Naive thymus-derived CD8-positive, alpha-beta T cell (primary cell): ENCODE measurements at regions not wholly inside any gene's neighbourhood (a gene's known extent, or its start where the extent isn't known, plus 50 kb on each side); places are given as distances from the start of the nearest gene placed in this dataset.
"Not testable (repeated sequence)": the region's sequence is repeated elsewhere in the genome, so short reads cannot be mapped to it uniquely, and the experiment has no call there.

Experiments
- ATAC-seq, 2 donors: fragments of 150-1000 bp; cut with Tn5 transposase in 1 of 2; sonication (Bioruptor Pico), chemical (Tn5 transposase) in 1 of 2; 1 replicate in 1 of 2; 2 replicates in 1 of 2; pipeline ENCODE4 v1.10.0; 2021; ENCODE audit warnings: mild to moderate bottlenecking in 2 of 2, moderate library complexity in 2 of 2
- POLR2A ChIA-PET: fragments of 350-600 bp; sonication (Branson Sonifier 250); formaldehyde crosslinking; loops from one replicate; lab custom pipeline; 2021; ENCODE audit warnings: antibody characterized with exemption; lab: Charles Lee
- DNase-seq, 10 donors: peaks; one replicate each; pipeline versions ENCODE4 v3.0.0 to v3.0.0-alpha.2; 2020 to 2022
- H3K27ac Mint-ChIP-seq, 10 donors: one replicate each; pipeline ENCODE4 v1.8.0; 2020 to 2022; ENCODE audit warnings: mild to moderate bottlenecking in 10 of 10, mixed read lengths in 10 of 10, moderate library complexity in 4 of 10, inconsistent platforms in 1 of 10
- H3K27me3 Mint-ChIP-seq, 5 donors: one replicate each; pipeline ENCODE4 v1.8.0; 2021 to 2022; ENCODE audit warnings: mixed read lengths in 5 of 5
- H3K36me3 Mint-ChIP-seq, 3 donors: one replicate each; pipeline ENCODE4 v1.8.0; 2020 to 2022; ENCODE audit warnings: mixed read lengths in 3 of 3, mild to moderate bottlenecking in 2 of 3, inconsistent platforms in 1 of 3
- H3K4me1 Mint-ChIP-seq, 4 donors: one replicate each; pipeline ENCODE4 v1.8.0; 2021 to 2022; ENCODE audit warnings: mixed read lengths in 4 of 4
- H3K4me3 Mint-ChIP-seq, 10 donors: one replicate each; pipeline ENCODE4 v1.8.0; 2020 to 2022; ENCODE audit warnings: mild to moderate bottlenecking in 10 of 10, mixed read lengths in 10 of 10, moderate library complexity in 6 of 10, inconsistent platforms in 1 of 10
- H3K9me3 Mint-ChIP-seq, 9 donors: one replicate each; pipeline ENCODE4 v1.8.0; 2020 to 2022; ENCODE audit warnings: mixed read lengths in 9 of 9, mild to moderate bottlenecking in 3 of 9, inconsistent platforms in 1 of 9, moderate library complexity in 1 of 9

DNA sequence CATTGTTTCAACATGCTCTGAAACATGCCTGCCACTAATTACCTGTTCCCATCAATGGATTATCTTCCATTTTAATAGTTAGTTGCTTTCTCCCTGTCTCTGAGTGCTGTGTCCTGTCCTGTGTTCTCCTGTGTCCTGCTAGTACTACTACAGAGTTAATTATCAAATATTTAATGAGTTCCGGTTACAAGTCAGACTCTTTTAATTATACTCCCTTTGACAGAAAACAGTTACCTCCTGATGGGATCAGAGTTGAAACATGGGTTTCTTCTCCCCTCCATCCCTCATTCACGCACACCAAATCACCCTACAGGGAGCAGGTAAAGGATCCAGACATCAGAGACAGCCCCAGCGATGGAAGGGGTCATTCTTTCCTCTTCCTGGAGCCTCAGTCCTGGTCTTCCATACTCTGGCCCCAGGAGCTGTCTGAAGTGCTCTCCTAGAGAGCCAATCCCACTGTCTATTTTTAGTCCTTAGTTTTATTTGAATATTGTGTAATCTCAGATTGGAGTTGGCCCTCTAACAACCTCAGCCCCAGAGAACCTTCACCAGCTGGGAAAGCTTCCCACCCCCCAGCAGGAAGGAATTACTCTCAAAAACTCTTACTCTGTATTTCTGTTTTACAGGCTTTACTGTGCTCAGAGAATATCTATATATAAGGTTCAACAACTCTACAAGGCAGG lies 137.0 kb upstream of the C2CD4B start:
- peaks cover 4 to 8% (median 7%) of the 10 kb centered on the region in 4 donors for H3K4me1 Mint-ChIP-seq
- H3K4me3 Mint-ChIP-seq: no peak overlapping the region
- no peaks in the 10 kb centered on the region for H3K36me3 Mint-ChIP-seq
- H3K27ac Mint-ChIP-seq: no peak overlapping the region
- DNase-seq (no peak), ATAC-seq (no peak)
- no peaks in the 10 kb centered on the region for H3K9me3 Mint-ChIP-seq
- H3K27me3 Mint-ChIP-seq: peaks cover 10 to 22% (median 21%) of the 10 kb centered on the region in 5 donors
- POLR2A ChIA-PET: no interaction called here

DNA sequence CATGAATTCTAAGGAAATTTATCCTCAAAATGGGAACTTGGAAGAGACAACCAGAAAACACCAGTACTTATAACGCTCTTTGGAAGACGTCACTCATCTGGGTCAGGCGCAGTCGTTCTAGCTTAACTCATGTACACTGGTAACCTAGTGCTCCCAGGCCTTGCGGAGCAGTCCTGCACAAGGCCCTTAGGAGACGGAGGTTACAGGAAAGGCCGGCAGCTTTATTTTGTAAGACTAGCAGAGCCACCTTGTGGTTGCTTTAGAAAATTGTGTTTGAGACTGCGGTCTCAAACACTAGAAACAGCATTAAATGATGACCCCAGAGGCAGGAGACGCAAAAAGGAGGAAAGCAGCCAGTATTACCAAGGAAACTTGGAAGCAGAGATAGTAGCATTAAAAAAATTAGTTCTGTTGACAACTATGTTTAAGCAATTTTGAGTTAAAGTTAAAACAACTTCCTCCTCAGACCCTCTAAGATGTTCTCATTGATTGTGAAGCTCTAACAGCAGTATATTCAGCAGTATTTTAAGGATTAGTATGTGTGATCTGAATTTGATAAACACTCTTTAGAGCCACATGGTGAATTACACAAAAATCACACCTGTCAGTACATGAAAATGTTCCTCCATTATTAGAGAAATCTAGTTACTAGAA lies 141.9 kb upstream of the C2CD4B start:
- ATAC-seq (no peak), DNase-seq (no peak)
- H3K4me3 Mint-ChIP-seq: peak overlapping the region in 4 of 10 donors; percentile 5 to 62 (median 47)

DNA sequence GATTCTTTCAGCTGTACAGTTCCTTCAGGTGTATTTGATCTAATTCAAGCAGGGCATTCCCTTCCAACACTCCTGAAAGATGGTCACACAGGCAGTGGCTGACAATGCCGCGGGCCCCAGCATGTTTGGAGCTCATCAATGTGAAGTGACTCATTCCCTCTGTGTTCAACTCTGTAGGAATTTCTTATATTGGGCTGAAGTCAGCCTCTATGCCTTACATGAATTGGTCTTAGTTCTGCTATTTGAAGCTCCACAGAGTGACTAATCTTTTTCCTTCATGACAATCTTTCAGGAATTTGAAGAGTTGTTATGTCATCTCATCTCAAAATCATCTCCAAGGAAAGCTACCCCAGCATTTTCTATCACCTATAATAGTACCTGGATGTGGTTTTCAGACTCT lies 142.5 kb upstream of the C2CD4B start:
- Mint-ChIP-seq H3K27ac (peak overlapping the region in 1 of 10 donors; percentile 42), H3K27me3 (peaks cover 19 to 62% (median 28%) of the 10 kb centered on the region in 5 donors), H3K4me1 (peaks cover 4 to 9% (median 7%) of the 10 kb centered on the region in 4 donors), H3K36me3 (peaks cover 0 to 8% (median 0%) of the 10 kb centered on the region in 3 donors), H3K4me3 (no peak overlapping the region), H3K9me3 (peaks cover 0 to 16% (median 7%) of the 10 kb centered on the region in 9 donors)
- DNase-seq (no peak), ATAC-seq (no peak)
- POLR2A ChIA-PET: no interaction called here

More for the DNA sequence above, 141.9 kb upstream of the C2CD4B start:
- Mint-ChIP-seq H3K4me1 (peaks cover 4 to 9% (median 7%) of the 10 kb centered on the region in 4 donors), H3K9me3 (peaks cover 0 to 10% (median 3%) of the 10 kb centered on the region in 9 donors), H3K27ac (no peak overlapping the region), H3K36me3 (peaks cover 0 to 2% (median 0%) of the 10 kb centered on the region in 3 donors), H3K27me3 (peaks cover 15 to 56% (median 23%) of the 10 kb centered on the region in 5 donors)
- POLR2A ChIA-PET: no interaction called here

DNA sequence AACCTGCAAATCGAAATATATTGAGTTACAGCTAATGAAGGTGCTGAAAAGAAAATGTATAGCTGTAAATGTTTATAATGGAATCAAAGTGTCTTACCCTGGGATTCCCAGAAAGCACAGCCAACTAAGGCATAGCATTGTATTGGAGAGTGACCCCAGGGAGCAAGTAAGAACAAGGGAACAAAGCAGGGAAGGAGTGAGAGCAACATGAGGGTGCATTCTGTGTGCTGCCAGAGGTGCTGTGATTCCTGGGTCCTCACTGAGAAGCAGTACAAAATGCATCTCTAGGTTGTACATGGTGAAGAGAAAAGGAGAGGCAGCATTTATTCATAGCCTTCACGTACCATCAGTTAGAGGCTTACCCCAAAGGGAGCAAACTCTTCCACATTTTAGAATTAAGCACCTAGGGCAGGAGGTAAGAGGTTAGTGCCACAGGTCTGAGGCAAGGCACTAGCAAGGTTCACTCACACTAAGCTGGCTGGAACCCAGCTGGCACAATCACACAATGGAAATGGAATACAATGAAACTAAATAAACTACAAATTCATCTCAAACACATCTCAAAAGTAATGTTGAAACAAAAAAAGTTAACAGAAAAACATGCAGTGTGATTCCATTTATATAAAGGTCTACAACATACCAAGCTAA lies 151.5 kb upstream of the C2CD4B start:
- no peak overlapping the region for H3K4me3 Mint-ChIP-seq
- no peak for ATAC-seq
- peaks cover 0 to 9% (median 0%) of the 10 kb centered on the region in 3 donors for H3K36me3 Mint-ChIP-seq
- H3K4me1 Mint-ChIP-seq: no peaks in the 10 kb centered on the region
- DNase-seq: no peak
- H3K9me3 Mint-ChIP-seq: peaks cover 0 to 14% (median 6%) of the 10 kb centered on the region in 9 donors
- H3K27ac Mint-ChIP-seq: no peak overlapping the region
- POLR2A ChIA-PET: no interaction called here
- H3K27me3 Mint-ChIP-seq: peaks cover 18 to 46% (median 23%) of the 10 kb centered on the region in 5 donors

DNA sequence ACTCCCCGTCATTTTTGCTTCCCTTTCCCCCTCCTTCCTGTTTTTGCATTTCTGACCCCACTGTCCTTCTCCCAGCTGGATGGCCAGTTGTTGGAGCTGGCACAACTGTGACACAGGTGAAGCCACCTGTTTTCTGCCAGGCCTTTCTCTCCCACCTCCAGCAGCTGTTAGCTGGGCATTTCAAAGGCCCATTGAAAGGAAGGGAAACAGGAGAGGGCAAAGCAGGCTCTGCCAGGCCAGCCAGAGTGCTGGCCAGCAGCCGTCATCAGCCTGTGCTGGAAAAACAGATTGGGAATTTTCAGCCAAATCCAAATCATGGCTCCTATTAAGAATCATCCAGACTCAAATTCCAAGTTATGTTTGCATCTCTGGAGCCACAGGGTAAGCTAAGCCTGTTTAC lies 155.2 kb upstream of the C2CD4B start:
- DNase-seq (no peak), ATAC-seq (no peak)
- POLR2A ChIA-PET: no interaction called here
- Mint-ChIP-seq H3K4me1 (no peaks in the 10 kb centered on the region), H3K36me3 (no peaks in the 10 kb centered on the region), H3K9me3 (no peaks in the 10 kb centered on the region), H3K27me3 (peaks cover 3 to 30% (median 9%) of the 10 kb centered on the region in 5 donors), H3K4me3 (peak overlapping the region in 1 of 10 donors; percentile 51), H3K27ac (no peak overlapping the region)

DNA sequence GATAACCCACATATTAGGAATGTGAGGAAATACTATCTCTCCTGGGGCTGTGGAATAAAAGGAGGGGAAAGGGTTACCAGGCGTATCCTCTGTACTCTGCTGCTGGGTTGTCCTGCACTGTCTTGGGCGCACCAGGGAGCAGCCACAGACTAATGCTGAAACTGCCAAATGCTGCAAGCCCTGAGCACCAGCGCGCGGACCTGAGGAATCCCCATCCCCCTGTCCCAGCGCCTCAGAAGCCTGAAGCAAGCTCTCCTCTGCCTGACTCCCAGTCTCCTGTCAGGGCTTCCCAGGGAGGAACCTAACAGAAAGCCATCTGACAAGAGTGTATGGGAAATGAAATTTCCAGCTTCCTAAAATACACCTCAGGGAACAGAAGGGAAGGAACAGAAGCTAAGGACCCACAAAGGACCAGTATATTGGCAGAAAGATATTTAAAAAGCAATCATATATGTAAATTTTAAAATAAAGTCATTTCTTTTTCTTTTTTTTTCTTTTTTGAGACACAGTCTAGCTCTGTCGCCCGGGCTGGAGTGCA lies 158.3 kb upstream of the C2CD4B start:
- Mint-ChIP-seq H3K36me3 (no peaks in the 10 kb centered on the region), H3K27me3 (peaks cover 1 to 30% (median 5%) of the 10 kb centered on the region in 5 donors), H3K4me3 (no peak overlapping the region), H3K4me1 (no peaks in the 10 kb centered on the region), H3K9me3 (no peaks in the 10 kb centered on the region), H3K27ac (no peak overlapping the region)
- POLR2A ChIA-PET: no interaction called here
- no peak for ATAC-seq
- no peak for DNase-seq

DNA sequence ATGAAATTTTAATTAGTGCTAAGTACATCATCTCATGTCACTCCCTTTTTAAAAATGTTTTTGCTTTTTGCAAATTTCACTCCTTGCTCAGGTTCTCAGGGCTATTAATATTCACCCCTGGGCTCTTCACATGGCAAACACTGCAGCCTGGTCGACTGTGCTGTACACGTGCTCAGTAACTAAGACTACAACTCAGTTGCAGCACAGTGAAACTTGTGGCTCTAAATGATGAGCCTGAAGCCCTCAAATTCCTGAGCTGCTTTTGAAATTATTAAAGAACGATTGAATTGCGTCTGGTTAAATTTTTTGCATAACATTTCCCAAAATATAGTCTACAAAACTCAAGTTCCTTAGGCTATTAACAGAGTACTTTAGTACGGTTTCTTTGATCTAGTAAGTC lies 159.3 kb upstream of the C2CD4B start:
- Mint-ChIP-seq H3K4me1 (no peaks in the 10 kb centered on the region), H3K4me3 (no peak overlapping the region), H3K27ac (no peak overlapping the region), H3K9me3 (no peaks in the 10 kb centered on the region), H3K36me3 (no peaks in the 10 kb centered on the region), H3K27me3 (peaks cover 0 to 23% (median 5%) of the 10 kb centered on the region in 5 donors)
- no peak for ATAC-seq
- POLR2A ChIA-PET: no interaction called here
- no peak for DNase-seq

DNA sequence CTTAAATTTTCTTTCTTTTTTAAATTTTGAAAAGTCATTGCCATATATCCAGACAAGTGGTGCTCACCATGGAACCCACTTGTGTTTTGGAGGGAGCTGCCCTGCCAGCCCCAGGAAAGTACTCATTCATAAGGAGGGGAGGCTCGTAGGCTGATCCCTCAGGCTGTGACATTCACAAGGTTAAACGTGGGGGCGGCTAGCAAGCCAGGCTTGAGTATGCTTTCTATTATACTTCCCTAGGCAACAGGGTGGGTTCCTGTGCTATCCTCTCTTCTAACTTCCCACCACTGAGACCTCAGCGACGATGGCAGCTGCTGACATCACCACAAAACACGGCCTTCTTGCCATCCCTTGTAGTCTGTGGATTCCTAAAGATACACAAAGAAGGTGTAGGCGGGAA lies 160.5 kb upstream of the C2CD4B start:
- no peak overlapping the region for H3K4me3 Mint-ChIP-seq

DNA sequence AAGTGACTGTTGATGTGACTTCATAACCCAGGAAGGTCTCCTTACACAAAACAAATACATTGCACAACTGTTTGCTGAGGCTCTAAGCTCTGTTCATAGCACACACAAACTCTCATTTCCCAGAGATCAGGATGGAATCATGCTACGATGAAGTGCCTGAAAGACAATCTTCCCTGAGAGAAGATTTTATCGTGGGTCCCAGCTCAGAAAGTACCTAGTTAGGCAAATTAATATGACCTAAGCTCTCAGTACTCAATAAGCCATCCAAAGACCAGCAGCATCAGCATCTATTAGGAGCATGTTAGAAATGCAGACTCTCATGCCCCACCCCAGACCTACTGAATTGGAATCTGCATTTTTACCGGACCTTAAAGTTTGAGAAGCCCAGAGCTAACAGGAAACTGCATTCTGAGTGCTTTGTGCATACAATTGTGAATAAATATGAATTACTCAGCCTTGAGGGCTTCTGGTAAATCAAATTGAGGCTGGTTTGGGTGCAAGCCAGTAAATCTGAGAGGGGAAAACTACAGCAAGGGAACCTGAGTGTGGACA lies 161.5 kb upstream of the C2CD4B start:
- no peak overlapping the region for H3K4me3 Mint-ChIP-seq
- ATAC-seq: no peak
- H3K9me3 Mint-ChIP-seq: no peaks in the 10 kb centered on the region
- no peak overlapping the region for H3K27ac Mint-ChIP-seq
- peaks cover 0 to 11% (median 2%) of the 10 kb centered on the region in 5 donors for H3K27me3 Mint-ChIP-seq
- no peak for DNase-seq
- H3K4me1 Mint-ChIP-seq: no peaks in the 10 kb centered on the region
- POLR2A ChIA-PET: no interaction called here
- no peaks in the 10 kb centered on the region for H3K36me3 Mint-ChIP-seq

More for the DNA sequence above, 160.5 kb upstream of the C2CD4B start:
- Mint-ChIP-seq H3K9me3 (no peaks in the 10 kb centered on the region), H3K27me3 (peaks cover 0 to 11% (median 2%) of the 10 kb centered on the region in 5 donors), H3K27ac (no peak overlapping the region), H3K4me1 (no peaks in the 10 kb centered on the region), H3K36me3 (no peaks in the 10 kb centered on the region)
- POLR2A ChIA-PET: no interaction called here
- ATAC-seq (no peak), DNase-seq (no peak)

DNA sequence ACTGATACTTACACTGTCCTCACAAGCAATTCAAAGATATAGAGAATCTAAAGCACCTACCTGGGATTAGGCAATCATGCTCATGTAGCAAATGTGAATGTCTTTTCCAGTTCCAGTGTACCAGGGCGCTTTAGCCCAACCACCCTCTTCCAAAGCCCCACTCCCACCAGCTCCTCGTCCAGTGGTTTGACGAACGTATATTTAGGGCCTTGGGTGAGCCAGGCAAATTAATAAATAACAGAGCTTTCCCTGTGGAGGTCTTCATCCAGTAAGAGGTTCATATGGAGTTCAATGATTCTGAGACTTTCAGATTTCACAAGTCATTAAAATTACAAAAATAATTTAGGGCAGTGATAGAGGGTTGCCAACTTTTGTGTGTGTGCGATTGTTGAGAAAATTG lies 162.3 kb upstream of the C2CD4B start:
- DNase-seq (no peak), ATAC-seq (no peak)
- H3K4me3 Mint-ChIP-seq: no peak overlapping the region
- no peaks in the 10 kb centered on the region for H3K9me3 Mint-ChIP-seq
- peaks cover 0 to 9% (median 0%) of the 10 kb centered on the region in 5 donors for H3K27me3 Mint-ChIP-seq
- POLR2A ChIA-PET: no interaction called here
- H3K36me3 Mint-ChIP-seq: no peaks in the 10 kb centered on the region
- H3K4me1 Mint-ChIP-seq: no peaks in the 10 kb centered on the region
- no peak overlapping the region for H3K27ac Mint-ChIP-seq

DNA sequence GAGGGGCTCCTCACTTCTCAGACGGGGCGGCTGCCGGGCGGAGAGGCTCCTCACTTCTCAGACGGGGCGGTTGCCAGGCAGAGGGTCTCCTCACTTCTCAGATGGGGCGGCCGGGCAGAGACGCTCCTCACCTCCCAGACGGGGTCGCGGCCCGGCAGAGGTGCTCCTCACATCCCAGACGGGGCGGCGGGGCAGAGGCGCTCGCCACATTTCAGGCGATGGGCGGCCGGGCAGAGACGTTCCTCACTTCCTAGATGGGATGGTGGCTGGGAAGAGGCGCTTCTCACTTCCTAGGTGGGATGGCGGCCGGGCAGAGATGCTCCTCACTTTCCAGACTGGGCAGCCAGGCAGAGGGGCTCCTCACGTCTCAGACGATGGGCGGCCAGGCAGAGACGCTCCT lies 167.4 kb upstream of the C2CD4B start:
- H3K4me1 Mint-ChIP-seq, H3K4me3 Mint-ChIP-seq, DNase-seq, H3K27me3 Mint-ChIP-seq, H3K27ac Mint-ChIP-seq, POLR2A ChIA-PET, H3K9me3 Mint-ChIP-seq, H3K36me3 Mint-ChIP-seq, ATAC-seq: not testable (repeated sequence)

DNA sequence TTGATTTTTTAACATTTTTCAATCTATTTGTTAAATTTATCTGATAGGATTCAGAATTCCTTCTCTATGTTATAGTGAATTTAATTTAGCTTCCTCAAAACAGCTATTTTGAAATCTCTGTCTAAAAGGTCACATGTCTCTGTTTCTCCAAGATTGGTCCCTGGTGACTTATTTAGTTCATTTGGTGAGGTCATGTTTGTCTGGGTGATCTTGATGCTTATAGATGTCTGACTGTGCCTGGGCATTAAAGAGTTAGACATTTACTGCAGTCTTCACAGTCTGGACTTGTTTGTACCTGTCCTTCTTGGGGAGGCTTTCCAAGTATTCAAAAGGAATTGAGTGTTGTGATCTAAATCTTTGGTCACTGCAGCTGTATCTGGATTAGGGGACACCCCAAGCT lies 169.5 kb upstream of the C2CD4B start:
- no peak overlapping the region for H3K27ac Mint-ChIP-seq
- peaks cover 0 to 15% (median 4%) of the 10 kb centered on the region in 5 donors for H3K27me3 Mint-ChIP-seq
- no peak for DNase-seq
- H3K36me3 Mint-ChIP-seq: no peaks in the 10 kb centered on the region
- POLR2A ChIA-PET: no interaction called here
- H3K9me3 Mint-ChIP-seq: peaks cover 0 to 6% (median 2%) of the 10 kb centered on the region in 9 donors
- ATAC-seq: no peak
- no peak overlapping the region for H3K4me3 Mint-ChIP-seq
- no peaks in the 10 kb centered on the region for H3K4me1 Mint-ChIP-seq
